Thoracic aorta (tissue), 2 donors: ENCODE measurements at regions not wholly inside any gene's neighbourhood (a gene's known extent, or its start where the extent isn't known, plus 50 kb on each side); places are given as distances from the start of the nearest gene placed in this dataset.

Source experiments
- ATAC-seq: fragments of 150-250 bp; one replicate; pipeline ENCODE4 v1.8.0; 2017; ENCODE audit warnings: low read depth; ENCODE audit not compliant: insufficient number of reproducible peaks, low FRiP score
- DNase-seq: peaks from one replicate; pipeline ENCODE4 v3.0.0-alpha.2; 2020; ENCODE audit warnings: low spot score
- H3K27ac ChIP-seq, 2 donors: fragments of 200-600 bp; sonication (generic); 1 replicate in 1 of 2; 2 replicates in 1 of 2; pipeline ENCODE4 v1.5.1; 2016; ENCODE audit warnings: mild to moderate bottlenecking in 2 of 2, moderate library complexity in 2 of 2
- H3K27me3 ChIP-seq: fragments of 200-600 bp; sonication (generic); replicated peaks from 2 replicates; pipeline ENCODE4 v1.6.0; 2016; ENCODE audit warnings: mild to moderate bottlenecking; ENCODE audit not compliant: insufficient read depth
- H3K36me3 ChIP-seq: fragments of 200-600 bp; sonication (generic); one replicate; pipeline ENCODE4 v1.5.1; 2016
- H3K4me1 ChIP-seq, 2 donors: fragments of 200-600 bp; sonication (generic); 1 replicate in 1 of 2; 2 replicates in 1 of 2; pipeline versions ENCODE4 v1.5.1 to v1.6.0; 2016; ENCODE audit warnings: low read depth in 2 of 2, mild to moderate bottlenecking in 1 of 2; ENCODE audit not compliant: control insufficient read depth in 1 of 2
- H3K4me3 ChIP-seq: fragments of 200-600 bp; sonication (generic); 2 replicates; pipeline ENCODE4 v1.5.1; 2016; ENCODE audit warnings: mild to moderate bottlenecking
- H3K9me3 ChIP-seq: fragments of 200-600 bp; sonication (generic); 2 replicates; pipeline ENCODE4 v1.5.1; 2016
- TF ChIP-seq, protein P1 (sequence below): fragments of 200-600 bp; sonication (generic); IDR thresholded peaks from one replicate; pipeline ENCODE4 v1.5.1; 2019; ENCODE audit warnings: antibody characterized with exemption

GRCh38 chr9:119044806-119045205 is 324.4 kb downstream of the BRINP1 start:
- Histone ChIP-seq H3K4me3 (no peak overlapping the region), H3K27ac (no peak overlapping the region), H3K27me3 (no peaks in the 10 kb centered on the region), H3K9me3 (no peaks in the 10 kb centered on the region), H3K36me3 (no peaks in the 10 kb centered on the region), H3K4me1 (no peaks in the 10 kb centered on the region)
- ATAC-seq (no peak), DNase-seq (no peak)
- TF ChIP-seq, protein P1, sequence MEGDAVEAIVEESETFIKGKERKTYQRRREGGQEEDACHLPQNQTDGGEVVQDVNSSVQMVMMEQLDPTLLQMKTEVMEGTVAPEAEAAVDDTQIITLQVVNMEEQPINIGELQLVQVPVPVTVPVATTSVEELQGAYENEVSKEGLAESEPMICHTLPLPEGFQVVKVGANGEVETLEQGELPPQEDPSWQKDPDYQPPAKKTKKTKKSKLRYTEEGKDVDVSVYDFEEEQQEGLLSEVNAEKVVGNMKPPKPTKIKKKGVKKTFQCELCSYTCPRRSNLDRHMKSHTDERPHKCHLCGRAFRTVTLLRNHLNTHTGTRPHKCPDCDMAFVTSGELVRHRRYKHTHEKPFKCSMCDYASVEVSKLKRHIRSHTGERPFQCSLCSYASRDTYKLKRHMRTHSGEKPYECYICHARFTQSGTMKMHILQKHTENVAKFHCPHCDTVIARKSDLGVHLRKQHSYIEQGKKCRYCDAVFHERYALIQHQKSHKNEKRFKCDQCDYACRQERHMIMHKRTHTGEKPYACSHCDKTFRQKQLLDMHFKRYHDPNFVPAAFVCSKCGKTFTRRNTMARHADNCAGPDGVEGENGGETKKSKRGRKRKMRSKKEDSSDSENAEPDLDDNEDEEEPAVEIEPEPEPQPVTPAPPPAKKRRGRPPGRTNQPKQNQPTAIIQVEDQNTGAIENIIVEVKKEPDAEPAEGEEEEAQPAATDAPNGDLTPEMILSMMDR, result no peak

DNA sequence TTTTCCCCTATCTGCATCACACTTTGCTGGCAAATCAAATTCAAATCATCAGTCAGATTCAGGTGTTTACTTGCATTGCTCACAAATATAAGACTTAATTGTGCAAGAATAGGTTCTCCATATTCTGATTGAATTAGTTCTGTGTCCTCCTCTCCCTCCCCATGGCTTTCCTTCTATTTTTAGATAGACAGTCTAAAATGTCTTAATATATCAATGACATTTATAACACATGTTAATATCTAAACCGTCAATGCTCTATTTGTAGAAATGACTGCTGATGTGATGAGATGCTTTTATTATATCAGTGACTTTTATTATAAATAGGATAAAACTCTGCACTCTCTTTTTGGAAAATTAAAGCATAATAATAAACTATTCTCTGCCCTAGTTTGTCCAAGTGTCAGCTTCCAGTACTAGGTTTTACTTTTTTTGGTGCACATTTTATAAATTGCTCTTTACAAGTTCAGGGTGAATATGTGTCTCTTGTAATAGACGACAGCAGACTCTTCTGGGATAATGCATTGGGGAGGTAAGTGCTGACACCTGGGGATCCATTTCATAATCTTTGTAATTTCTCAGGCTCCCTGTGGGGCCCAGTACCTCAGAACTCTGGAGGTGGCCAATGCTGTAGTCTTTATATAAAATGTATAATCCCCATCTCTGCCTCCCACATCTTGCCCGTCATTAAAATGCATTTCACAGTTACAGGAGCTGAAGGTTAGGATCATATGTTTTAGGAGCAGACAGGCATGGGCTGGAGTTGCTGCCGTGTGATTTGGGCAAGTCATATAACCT is 321.5 kb downstream of the BRINP1 start:
- ATAC-seq (no peak), DNase-seq (no peak)
- TF ChIP-seq, protein P1, result no peak
- Histone ChIP-seq H3K4me3 (no peak overlapping the region), H3K4me1 (peaks cover 2 to 12% of the 10 kb centered on the region in 2 donors), H3K27ac (no peak overlapping the region), H3K9me3 (no peaks in the 10 kb centered on the region), H3K36me3 (no peaks in the 10 kb centered on the region), H3K27me3 (no peaks in the 10 kb centered on the region)

GRCh38 chr9:119050281-119050680 is 319.0 kb downstream of the BRINP1 start:
- Histone ChIP-seq H3K36me3 (no peaks in the 10 kb centered on the region), H3K9me3 (no peaks in the 10 kb centered on the region), H3K4me1 (peaks cover 3 to 18% of the 10 kb centered on the region in 2 donors), H3K27ac (no peak overlapping the region), H3K27me3 (no peaks in the 10 kb centered on the region), H3K4me3 (no peak overlapping the region)
- ATAC-seq, result no peak
- TF ChIP-seq, protein P1, result no peak
- DNase-seq, result no peak

- H3K9me3 ChIP-seq, result no peaks in the 10 kb centered on the region
- H3K4me3 ChIP-seq, result peak overlapping the region; percentile 35
- H3K27ac ChIP-seq, result peak overlapping the region in 1 of 2 donors; percentile 15
- ATAC-seq (no peak), DNase-seq (peak; percentile 11)
- peaks cover 3 to 18% of the 10 kb centered on the region in 2 donors for H3K4me1 ChIP-seq
- TF ChIP-seq, protein P1, result no peak
- no peaks in the 10 kb centered on the region for H3K36me3 ChIP-seq
- no peaks in the 10 kb centered on the region for H3K27me3 ChIP-seq
Measured at GRCh38 chr9:119052339-119053030, 316.8 kb downstream of the BRINP1 start.

DNA sequence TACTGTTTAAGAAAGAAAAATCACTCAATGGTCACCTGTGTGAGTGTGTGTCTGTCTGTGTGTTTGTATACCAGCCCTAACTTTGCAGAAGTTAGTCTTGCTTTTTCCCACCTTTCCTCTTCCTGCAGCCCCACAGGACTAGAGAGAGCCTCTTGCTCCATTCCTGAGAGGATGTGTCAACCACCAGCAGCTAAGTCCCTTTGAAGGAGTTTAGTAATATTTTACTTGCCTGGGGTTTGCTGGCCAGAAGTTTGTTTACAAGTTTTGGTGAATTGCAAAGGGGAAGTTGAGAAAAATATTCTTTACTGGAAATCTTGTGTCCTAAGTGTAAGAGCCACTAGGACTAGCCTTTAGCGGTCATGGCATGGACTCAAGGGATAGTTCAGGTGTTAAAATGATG is 316.2 kb downstream of the BRINP1 start:
- peak overlapping the region in 1 of 2 donors; percentile 15 for H3K27ac ChIP-seq
- H3K4me1 ChIP-seq, result peaks cover 3 to 18% of the 10 kb centered on the region in 2 donors
- H3K9me3 ChIP-seq, result no peaks in the 10 kb centered on the region
- DNase-seq (no peak), ATAC-seq (no peak)
- H3K36me3 ChIP-seq, result no peaks in the 10 kb centered on the region
- no peak overlapping the region for H3K4me3 ChIP-seq
- no peaks in the 10 kb centered on the region for H3K27me3 ChIP-seq
- TF ChIP-seq, protein P1, result no peak
